IMR-90 (cell line): ENCODE measurements at regions not wholly inside any gene's neighbourhood (a gene's known extent, or its start where the extent isn't known, plus 50 kb on each side); places are given as distances from the start of the nearest gene placed in this dataset.

Source experiments
- ATAC-seq: fragments of 200-7000 bp; cut with Tn5 transposase; 2 replicates; pipeline ENCODE4 v1.9.1; 2020; ENCODE audit warnings: low read depth, mild to moderate bottlenecking, moderate library complexity
- BruUV-seq: library from RNA; stranded (reverse); fragments of 400-500 nt; replicated peaks from 2 replicates; lab custom pipeline; 2021; lab: Mats Ljungman, UMichigan
- CTCF ChIA-PET: fragments of 300-600 bp; formaldehyde crosslinking; extraction: SDS; loops from one replicate; lab custom pipeline; 2021; ENCODE audit warnings: antibody characterized with exemption; lab: Yijun Ruan, JAX
- POLR2A ChIA-PET: fragments of 300-600 bp; sonication (Branson Sonifier 250); formaldehyde crosslinking; loops from one replicate; lab custom pipeline; 2022; ENCODE audit warnings: antibody characterized with exemption; ENCODE audit not compliant: unreplicated experiment; lab: Charles Lee
- DNase-seq: peaks from one replicate; pipeline ENCODE4 v3.0.0; 2013
- H2AFZ ChIP-seq: replicated peaks from 2 replicates; pipeline ENCODE3; 2013; ENCODE audit warnings: low read length, mild to moderate bottlenecking; ENCODE audit not compliant: poor library complexity
- H2AK5ac ChIP-seq: 2 replicates; pipeline ENCODE4 v1.6.1; 2013; ENCODE audit warnings: low read depth, low read length, inconsistent platforms
- H2AK9ac ChIP-seq: replicated peaks from 2 replicates; pipeline ENCODE3; 2013; ENCODE audit warnings: mild to moderate bottlenecking, low read depth, low read length, moderate library complexity; ENCODE audit not compliant: poor library complexity
- H2BK120ac ChIP-seq: 2 replicates; pipeline ENCODE4 v1.6.1; 2013; ENCODE audit warnings: low read depth, low read length, inconsistent platforms
- H2BK15ac ChIP-seq: 3 replicates; pipeline ENCODE4 v1.6.1; 2013; ENCODE audit warnings: low read depth, low read length, inconsistent platforms
- H2BK20ac ChIP-seq: 2 replicates; pipeline ENCODE4 v1.6.1; 2013; ENCODE audit warnings: low read depth, mild to moderate bottlenecking, inconsistent platforms, low read length, moderate library complexity
- H2BK5ac ChIP-seq: 2 replicates; pipeline ENCODE4 v1.6.1; 2013; ENCODE audit warnings: mild to moderate bottlenecking, low read depth, low read length, inconsistent platforms; ENCODE audit not compliant: poor library complexity, severe bottlenecking
- H3K14ac ChIP-seq: replicated peaks from 2 replicates; pipeline ENCODE4 v1.6.1; 2013; ENCODE audit warnings: low read depth, low read length, inconsistent platforms
- H3K18ac ChIP-seq: 2 replicates; pipeline ENCODE4 v1.6.1; 2013; ENCODE audit warnings: low read depth, low read length, control low read depth
- H3K23ac ChIP-seq: 2 replicates; pipeline ENCODE4 v1.6.1; 2013; ENCODE audit warnings: low read depth, low read length, inconsistent platforms
- H3K27ac ChIP-seq: 2 replicates; pipeline ENCODE4 v1.5.1; 2013; ENCODE audit warnings: mild to moderate bottlenecking, control low read depth, low read length; ENCODE audit not compliant: insufficient read depth
- H3K27me3 ChIP-seq: 2 replicates; pipeline ENCODE4 v1.6.1; 2013; ENCODE audit warnings: low read length; ENCODE audit not compliant: control insufficient read depth, insufficient read depth
- H3K36me3 ChIP-seq: 2 replicates; pipeline ENCODE4 v1.6.1; 2013; ENCODE audit warnings: low read length, mixed read lengths; ENCODE audit not compliant: control insufficient read depth, insufficient read depth
- H3K4ac ChIP-seq: 2 replicates; pipeline ENCODE4 v1.6.1; 2013; ENCODE audit warnings: low read depth, low read length, inconsistent platforms
- H3K4me1 ChIP-seq: 2 replicates; pipeline ENCODE4 v1.6.1; 2013; ENCODE audit warnings: low read length, mixed read lengths; ENCODE audit not compliant: control insufficient read depth, insufficient read depth
- H3K4me2 ChIP-seq: 2 replicates; pipeline ENCODE4 v1.6.1; 2013; ENCODE audit warnings: low read depth, mild to moderate bottlenecking, control low read depth, low read length, moderate library complexity
- H3K4me3 ChIP-seq: 2 replicates; pipeline ENCODE4 v1.5.1; 2013; ENCODE audit warnings: low read depth, mild to moderate bottlenecking, control low read depth, low read length, moderate library complexity; ENCODE audit not compliant: insufficient read depth
- H3K56ac ChIP-seq: 2 replicates; pipeline ENCODE4 v1.6.1; 2013; ENCODE audit warnings: low read length, inconsistent platforms; ENCODE audit not compliant: insufficient read depth; ENCODE audit errors: extremely low read depth
- H3K79me1 ChIP-seq, 2 experiments: 2 replicates each; pipeline ENCODE4 v1.6.1; 2013; ENCODE audit warnings: low read length in 2 of 2, inconsistent platforms in 1 of 2, low read depth in 1 of 2
- H3K9ac ChIP-seq: 2 replicates; pipeline ENCODE4 v1.6.1; 2013; ENCODE audit warnings: low read depth, low read length, control low read depth
- H3K9me1 ChIP-seq: 2 replicates; pipeline ENCODE4 v1.6.1; 2013; ENCODE audit warnings: low read length, inconsistent platforms; ENCODE audit not compliant: insufficient read depth
- H3K9me3 ChIP-seq: 2 replicates; pipeline ENCODE4 v1.6.1; 2013; ENCODE audit warnings: low read length; ENCODE audit not compliant: control insufficient read depth, insufficient read depth
- H4K20me1 ChIP-seq: 2 replicates; pipeline ENCODE4 v1.6.1; 2013; ENCODE audit warnings: low read length, inconsistent platforms; ENCODE audit not compliant: insufficient read depth
- H4K5ac ChIP-seq: 2 replicates; pipeline ENCODE4 v1.6.1; 2013; ENCODE audit warnings: mild to moderate bottlenecking, low read depth, low read length, control low read depth
- H4K8ac ChIP-seq, 2 experiments: 2 replicates each; pipeline ENCODE4 v1.6.1; 2013; ENCODE audit warnings: low read depth in 2 of 2, low read length in 2 of 2, control low read depth in 1 of 2, inconsistent platforms in 1 of 2
- H4K91ac ChIP-seq: 2 replicates; pipeline ENCODE4 v1.6.1; 2013; ENCODE audit warnings: low read depth, low read length, inconsistent platforms; ENCODE audit not compliant: insufficient read depth
- FOS ChIP-seq: fragments of 150-350 bp; IDR thresholded peaks from 2 replicates; pipeline ENCODE4 v1.6.1; 2016; ENCODE audit warnings: low read depth, low read length
- MXI1 ChIP-seq: IDR thresholded peaks from 2 replicates; pipeline ENCODE4 v1.6.1; 2012; ENCODE audit warnings: low read depth, mild to moderate bottlenecking, low read length, moderate library complexity, borderline replicate concordance
- RAD21 ChIP-seq: IDR thresholded peaks from 2 replicates; pipeline ENCODE4 v1.6.1; 2012; ENCODE audit warnings: low read length, improper control_type of control experiment
- RCOR1 ChIP-seq: IDR thresholded peaks from 2 replicates; pipeline ENCODE4 v1.6.1; 2012; ENCODE audit warnings: mild to moderate bottlenecking, low read length, improper control_type of control experiment; ENCODE audit not compliant: insufficient replicate concordance
- WGBS, 2 experiments: methylation state at CpG; one replicate each; pipeline versions ENCODE4 v1.1.5 to v1.1.7; 2013; ENCODE audit warnings: missing lambda C conversion rate in 2 of 2; ENCODE audit not compliant: insufficient read length in 1 of 2; ENCODE audit errors: extremely low coverage in 2 of 2; 5-methylcytosine and 5-hydroxymethylcytosine counted together
- dilution Hi-C: fragments of 300-500 bp; cut with HindIII; formaldehyde crosslinking; loops from one replicate; pipeline ENCODE4 v1.14.3; 2018; ENCODE audit warnings: low sequenced_read_pairs; ENCODE audit not compliant: unreplicated experiment
- in situ Hi-C: fragments of 300-500 bp; cut with MboI; formaldehyde crosslinking; loops from 3 replicates; pipeline ENCODE4 v1.14.3; 2019; ENCODE audit warnings: low sequenced_read_pairs, inconsistent platforms, mixed read lengths
- intact Hi-C: fragments of 100-400 bp; cut with micrococcal nuclease; formaldehyde crosslinking; loops from 2 replicates; pipeline ENCODE4 v1.10.0; 2022
- TF ChIP-seq, protein P1 (sequence below): conservative IDR thresholded peaks from 2 replicates; pipeline ENCODE4 v1.5.1; 2012; ENCODE audit warnings: mild to moderate bottlenecking, low read depth, low read length, improper control_type of control experiment

DNA sequence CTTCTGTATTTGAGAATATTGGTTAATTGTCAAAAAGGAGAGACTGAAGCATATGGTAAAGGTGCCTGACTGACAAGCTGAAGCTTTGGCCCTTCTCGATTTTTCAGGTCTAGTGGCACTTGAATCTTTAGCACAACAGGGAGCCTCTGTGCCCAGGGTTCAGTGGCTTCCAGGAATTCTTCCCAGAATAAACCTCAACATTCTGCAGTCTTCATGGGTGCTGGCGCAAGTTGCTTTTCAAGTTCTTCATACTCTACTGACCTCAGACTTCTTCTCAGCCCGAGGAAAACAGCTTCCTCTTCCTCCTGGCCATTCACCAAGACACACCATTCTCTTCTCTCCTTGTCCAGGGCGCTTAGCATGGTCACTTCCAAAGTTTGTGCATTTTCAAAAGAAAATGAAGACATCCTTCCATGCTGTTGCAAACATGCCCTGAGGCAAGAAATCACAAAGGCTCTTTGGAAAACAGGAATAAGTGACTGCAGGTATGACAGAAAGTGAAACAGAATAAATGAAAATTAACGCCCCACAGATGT is 89.9 kb downstream of the MGST1 start:
- WGBS, 2 experiments: 44% methylated on average over 3 of the region's 5 CpGs; no CpG with 5 or more reads in 1 of the 2 experiments

More for the DNA sequence above, 89.9 kb downstream of the MGST1 start:
- Histone ChIP-seq H2BK20ac (no peak overlapping the region), H3K27ac (no peak overlapping the region), H3K36me3 (no peaks in the 10 kb centered on the region), H3K27me3 (no peaks in the 10 kb centered on the region), H2BK5ac (no peak overlapping the region), H2BK15ac (no peak overlapping the region), H3K18ac (no peak overlapping the region), H3K9me3 (no peaks in the 10 kb centered on the region), H4K91ac (no peak overlapping the region), H3K4me1 (no peaks in the 10 kb centered on the region), H3K14ac (no peak overlapping the region), H3K79me1 (no peaks in the 10 kb centered on the region), H2BK120ac (no peak overlapping the region), H2AFZ (no peak overlapping the region), H2AK5ac (no peak overlapping the region), H2AK9ac (no peak overlapping the region), H4K20me1 (no peaks in the 10 kb centered on the region), H3K4ac (no peak overlapping the region), H3K9me1 (no peaks in the 10 kb centered on the region), H4K8ac (no peak overlapping the region), H3K4me3 (no peak overlapping the region), H3K56ac (no peak overlapping the region), H3K9ac (no peak overlapping the region), H3K23ac (no peak overlapping the region), H3K4me2 (no peak overlapping the region), H4K5ac (no peak overlapping the region)
- in situ Hi-C loops (no loop called here), intact Hi-C loops (no loop called here), dilution Hi-C loops (no loop called here)
- ATAC-seq (no peak), DNase-seq (no peak)
- no TSS peak for BruUV-seq
- ChIA-PET POLR2A (interaction anchor here (0.6 kb wide), 1 partner anchor 380 kb away, joined by 3 read pairs; no protein-coding TSS in a partner anchor), CTCF (no interaction called here)
- no peak for TF ChIP-seq RCOR1
- TF ChIP-seq FOS: no peak
- no peak for TF ChIP-seq MXI1
- TF ChIP-seq RAD21: no peak
- TF ChIP-seq, protein P1, sequence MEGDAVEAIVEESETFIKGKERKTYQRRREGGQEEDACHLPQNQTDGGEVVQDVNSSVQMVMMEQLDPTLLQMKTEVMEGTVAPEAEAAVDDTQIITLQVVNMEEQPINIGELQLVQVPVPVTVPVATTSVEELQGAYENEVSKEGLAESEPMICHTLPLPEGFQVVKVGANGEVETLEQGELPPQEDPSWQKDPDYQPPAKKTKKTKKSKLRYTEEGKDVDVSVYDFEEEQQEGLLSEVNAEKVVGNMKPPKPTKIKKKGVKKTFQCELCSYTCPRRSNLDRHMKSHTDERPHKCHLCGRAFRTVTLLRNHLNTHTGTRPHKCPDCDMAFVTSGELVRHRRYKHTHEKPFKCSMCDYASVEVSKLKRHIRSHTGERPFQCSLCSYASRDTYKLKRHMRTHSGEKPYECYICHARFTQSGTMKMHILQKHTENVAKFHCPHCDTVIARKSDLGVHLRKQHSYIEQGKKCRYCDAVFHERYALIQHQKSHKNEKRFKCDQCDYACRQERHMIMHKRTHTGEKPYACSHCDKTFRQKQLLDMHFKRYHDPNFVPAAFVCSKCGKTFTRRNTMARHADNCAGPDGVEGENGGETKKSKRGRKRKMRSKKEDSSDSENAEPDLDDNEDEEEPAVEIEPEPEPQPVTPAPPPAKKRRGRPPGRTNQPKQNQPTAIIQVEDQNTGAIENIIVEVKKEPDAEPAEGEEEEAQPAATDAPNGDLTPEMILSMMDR: no peak
